Breast epithelium (tissue), 3 donors: ENCODE measurements at regions not wholly inside any gene's neighbourhood (a gene's known extent, or its start where the extent isn't known, plus 50 kb on each side); places are given as distances from the start of the nearest gene placed in this dataset.

Experiments used
- POLR2A ChIP-seq: fragments of 450-650 bp; IDR thresholded peaks from one replicate; pipeline ENCODE4 v1.6.1; 2016; ENCODE audit warnings: antibody characterized with exemption, mild to moderate bottlenecking, moderate library complexity
- POLR2AphosphoS5 ChIP-seq, 3 donors: sonication (generic); formaldehyde crosslinking; IDR thresholded peaks; one replicate each; pipeline ENCODE4 v1.6.1; 2017; ENCODE audit warnings: antibody characterized with exemption in 3 of 3
- TF ChIP-seq, protein P1 (sequence below), 3 donors: fragments of 450-650 bp; IDR thresholded peaks; one replicate each; pipeline ENCODE4 v1.5.1; 2016 to 2017; ENCODE audit warnings: antibody characterized with exemption in 3 of 3, mild to moderate bottlenecking in 3 of 3, moderate library complexity in 3 of 3

DNA sequence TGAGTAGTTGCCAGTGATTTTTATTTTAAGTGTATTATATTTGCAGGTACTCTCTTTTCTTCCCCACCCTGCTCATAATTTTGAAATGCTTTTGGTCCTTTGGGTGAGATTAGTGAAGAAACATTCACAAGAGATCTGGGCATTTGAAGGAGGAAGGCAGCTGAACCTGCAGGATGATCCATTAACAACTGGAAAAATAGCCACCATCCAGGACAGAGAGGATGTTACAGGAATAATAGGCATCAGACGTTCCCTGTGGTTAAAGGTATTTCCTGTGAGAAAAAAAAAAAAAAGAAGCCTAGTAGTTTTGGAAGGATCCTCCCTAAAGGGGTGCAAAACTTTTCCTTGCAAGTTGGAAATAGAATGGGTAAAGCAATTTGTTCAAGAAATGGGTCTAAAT, 145.3 kb downstream of the SLC38A4 start:
- TF ChIP-seq, protein P1, sequence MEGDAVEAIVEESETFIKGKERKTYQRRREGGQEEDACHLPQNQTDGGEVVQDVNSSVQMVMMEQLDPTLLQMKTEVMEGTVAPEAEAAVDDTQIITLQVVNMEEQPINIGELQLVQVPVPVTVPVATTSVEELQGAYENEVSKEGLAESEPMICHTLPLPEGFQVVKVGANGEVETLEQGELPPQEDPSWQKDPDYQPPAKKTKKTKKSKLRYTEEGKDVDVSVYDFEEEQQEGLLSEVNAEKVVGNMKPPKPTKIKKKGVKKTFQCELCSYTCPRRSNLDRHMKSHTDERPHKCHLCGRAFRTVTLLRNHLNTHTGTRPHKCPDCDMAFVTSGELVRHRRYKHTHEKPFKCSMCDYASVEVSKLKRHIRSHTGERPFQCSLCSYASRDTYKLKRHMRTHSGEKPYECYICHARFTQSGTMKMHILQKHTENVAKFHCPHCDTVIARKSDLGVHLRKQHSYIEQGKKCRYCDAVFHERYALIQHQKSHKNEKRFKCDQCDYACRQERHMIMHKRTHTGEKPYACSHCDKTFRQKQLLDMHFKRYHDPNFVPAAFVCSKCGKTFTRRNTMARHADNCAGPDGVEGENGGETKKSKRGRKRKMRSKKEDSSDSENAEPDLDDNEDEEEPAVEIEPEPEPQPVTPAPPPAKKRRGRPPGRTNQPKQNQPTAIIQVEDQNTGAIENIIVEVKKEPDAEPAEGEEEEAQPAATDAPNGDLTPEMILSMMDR (IDR thresholded peaks at IDR 0.05): no peak
- TF ChIP-seq POLR2AphosphoS5 (IDR thresholded peaks at IDR 0.05) (no peak), POLR2A (no peak)
